Adrenal gland (tissue), 9 donors: ENCODE measurements at regions not wholly inside any gene's neighbourhood (a gene's known extent, or its start where the extent isn't known, plus 50 kb on each side); places are given as distances from the start of the nearest gene placed in this dataset.

Experiments used
- DNase-seq, 7 donors: peaks; one replicate each; pipeline ENCODE4 v3.0.0-alpha.2; 2019 to 2020
- H3K27ac ChIP-seq, 5 donors: fragments of 200-600 bp; sonication (generic) in 4 of 5; 1 replicate in 3 of 5; 2 replicates in 2 of 5; pipeline versions ENCODE4 v1.5.1 to v1.8.0; 2016 to 2020; ENCODE audit warnings: mild to moderate bottlenecking in 1 of 5
- H3K27me3 ChIP-seq: fragments of 200-600 bp; 2 replicates; pipeline ENCODE4 v1.8.0; 2021
- H3K36me3 ChIP-seq, 2 donors: fragments of 200-600 bp; replicated peaks in 1 of 2; 1 replicate in 1 of 2; 2 replicates in 1 of 2; pipeline versions ENCODE4 v1.5.1 to v1.8.0; 2018 to 2022
- H3K4me1 ChIP-seq, 2 donors: fragments of 200-600 bp; replicated peaks in 1 of 2; 1 replicate in 1 of 2; 2 replicates in 1 of 2; pipeline versions ENCODE4 v1.5.1 to v1.8.0; 2018 to 2021
- H3K4me3 ChIP-seq, 4 donors: fragments of 200-600 bp; sonication (generic) in 3 of 4; one replicate each; pipeline ENCODE4 v1.5.1; 2016 to 2018
- H3K9me3 ChIP-seq, 3 donors: fragments of 200-600 bp; sonication (generic) in 1 of 3; replicated peaks in 1 of 3; 1 replicate in 2 of 3; 2 replicates in 1 of 3; pipeline versions ENCODE4 v1.5.1 to v1.8.0; 2016 to 2021
- POLR2A ChIP-seq, 2 donors: fragments of 450-650 bp; IDR thresholded peaks; one replicate each; pipeline ENCODE4 v1.6.1; 2017; ENCODE audit warnings: antibody characterized with exemption in 2 of 2, mild to moderate bottlenecking in 2 of 2, moderate library complexity in 1 of 2
- WGBS, 4 donors: extraction: QIAGEN DNeasy Blood & Tissue Kit in 2 of 4; methylation state at CpG; one replicate each; pipeline versions ENCODE4 v1.1.5 to v1.1.7; 2013 to 2017; 5-methylcytosine and 5-hydroxymethylcytosine counted together
- intact Hi-C, 2 donors: fragments of 100-400 bp; cut with DNase I; formaldehyde crosslinking; loops; one replicate each; pipeline versions ENCODE4 v1.14.1 to v1.15.0; 2022 to 2023
- TF ChIP-seq, protein P1 (sequence below), 6 experiments: fragments of 450-650 bp in 4 of 6; fragments of 200-600 bp in 2 of 6; sonication (generic) in 1 of 6; IDR thresholded peaks; 1 replicate in 5 of 6; 2 replicates in 1 of 6; pipeline versions ENCODE4 v1.5.1 to v1.8.0; 2016 to 2021; ENCODE audit warnings: antibody characterized with exemption in 6 of 6, mild to moderate bottlenecking in 2 of 6, moderate library complexity in 1 of 6
- donor health status: healthy with polysubstance abuse.
- donor health status: Bipolar disorder and iron deficiency.
- donor health status: DM: yes; HTN: yes; CAD: no.
- donor health status: DM: no; HTN: no; CAD: no.
- donor health status: DM: no; HTN: no; CAD: no.

DNA sequence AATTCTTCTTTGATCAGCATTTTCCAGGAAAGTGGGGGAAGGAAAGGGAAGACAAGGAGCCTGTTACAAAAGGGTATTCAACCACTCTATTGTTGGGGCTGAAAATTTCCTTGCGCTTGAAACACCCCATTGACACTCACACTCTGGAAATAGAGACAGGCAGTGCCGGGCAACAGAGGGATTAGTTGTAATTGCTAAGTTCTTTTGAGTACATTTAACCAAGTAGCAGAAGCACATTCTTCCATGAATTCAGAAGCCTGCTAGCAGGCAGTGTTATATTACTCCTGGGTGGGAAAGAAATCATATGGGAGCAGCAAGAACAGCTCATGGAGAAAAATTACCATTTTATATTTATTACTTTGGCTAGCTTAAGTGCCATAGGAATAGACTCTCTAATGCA, 745.5 kb downstream of the C6orf118 start:
- 73 to 92% (median 78%) methylated on average over 2 of the region's 2 CpGs for WGBS, 4 donors
- no peaks in the 10 kb centered on the region for H3K27me3 ChIP-seq
- intact Hi-C loops, result no loop called here

DNA sequence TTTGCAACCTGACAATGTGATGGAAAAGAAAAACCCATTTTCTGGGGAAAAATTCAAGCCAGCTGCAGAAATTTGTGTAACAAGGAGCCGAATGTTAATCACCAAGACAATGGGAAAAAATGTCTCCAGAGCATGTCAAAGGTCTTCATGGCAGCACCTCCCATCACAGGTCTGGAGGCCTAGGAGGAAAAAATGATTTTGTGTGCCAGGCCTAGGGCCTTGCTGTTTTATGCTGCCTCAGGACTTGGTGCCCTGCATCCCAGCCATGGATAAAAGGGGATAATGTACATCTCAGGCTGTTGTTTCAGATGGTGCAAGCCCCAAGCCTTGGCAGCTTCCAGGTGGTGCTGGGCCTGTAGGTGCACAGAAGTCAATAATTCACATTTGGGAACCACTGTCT, 747.7 kb downstream of the C6orf118 start:
- WGBS, 4 donors, result 48 to 79% (median 69%) methylated on average over 1 of the region's 1 CpG

More for the DNA sequence above, 745.5 kb downstream of the C6orf118 start:
- no peak for DNase-seq
- Histone ChIP-seq H3K36me3 (no peaks in the 10 kb centered on the region), H3K9me3 (no peaks in the 10 kb centered on the region), H3K27ac (no peak overlapping the region), H3K4me1 (no peaks in the 10 kb centered on the region), H3K4me3 (no peak overlapping the region)
- TF ChIP-seq, protein P1, sequence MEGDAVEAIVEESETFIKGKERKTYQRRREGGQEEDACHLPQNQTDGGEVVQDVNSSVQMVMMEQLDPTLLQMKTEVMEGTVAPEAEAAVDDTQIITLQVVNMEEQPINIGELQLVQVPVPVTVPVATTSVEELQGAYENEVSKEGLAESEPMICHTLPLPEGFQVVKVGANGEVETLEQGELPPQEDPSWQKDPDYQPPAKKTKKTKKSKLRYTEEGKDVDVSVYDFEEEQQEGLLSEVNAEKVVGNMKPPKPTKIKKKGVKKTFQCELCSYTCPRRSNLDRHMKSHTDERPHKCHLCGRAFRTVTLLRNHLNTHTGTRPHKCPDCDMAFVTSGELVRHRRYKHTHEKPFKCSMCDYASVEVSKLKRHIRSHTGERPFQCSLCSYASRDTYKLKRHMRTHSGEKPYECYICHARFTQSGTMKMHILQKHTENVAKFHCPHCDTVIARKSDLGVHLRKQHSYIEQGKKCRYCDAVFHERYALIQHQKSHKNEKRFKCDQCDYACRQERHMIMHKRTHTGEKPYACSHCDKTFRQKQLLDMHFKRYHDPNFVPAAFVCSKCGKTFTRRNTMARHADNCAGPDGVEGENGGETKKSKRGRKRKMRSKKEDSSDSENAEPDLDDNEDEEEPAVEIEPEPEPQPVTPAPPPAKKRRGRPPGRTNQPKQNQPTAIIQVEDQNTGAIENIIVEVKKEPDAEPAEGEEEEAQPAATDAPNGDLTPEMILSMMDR (IDR thresholded peaks at IDR 0.05), result no peak
- no peak for TF ChIP-seq POLR2A (IDR thresholded peaks at IDR 0.05)

DNA sequence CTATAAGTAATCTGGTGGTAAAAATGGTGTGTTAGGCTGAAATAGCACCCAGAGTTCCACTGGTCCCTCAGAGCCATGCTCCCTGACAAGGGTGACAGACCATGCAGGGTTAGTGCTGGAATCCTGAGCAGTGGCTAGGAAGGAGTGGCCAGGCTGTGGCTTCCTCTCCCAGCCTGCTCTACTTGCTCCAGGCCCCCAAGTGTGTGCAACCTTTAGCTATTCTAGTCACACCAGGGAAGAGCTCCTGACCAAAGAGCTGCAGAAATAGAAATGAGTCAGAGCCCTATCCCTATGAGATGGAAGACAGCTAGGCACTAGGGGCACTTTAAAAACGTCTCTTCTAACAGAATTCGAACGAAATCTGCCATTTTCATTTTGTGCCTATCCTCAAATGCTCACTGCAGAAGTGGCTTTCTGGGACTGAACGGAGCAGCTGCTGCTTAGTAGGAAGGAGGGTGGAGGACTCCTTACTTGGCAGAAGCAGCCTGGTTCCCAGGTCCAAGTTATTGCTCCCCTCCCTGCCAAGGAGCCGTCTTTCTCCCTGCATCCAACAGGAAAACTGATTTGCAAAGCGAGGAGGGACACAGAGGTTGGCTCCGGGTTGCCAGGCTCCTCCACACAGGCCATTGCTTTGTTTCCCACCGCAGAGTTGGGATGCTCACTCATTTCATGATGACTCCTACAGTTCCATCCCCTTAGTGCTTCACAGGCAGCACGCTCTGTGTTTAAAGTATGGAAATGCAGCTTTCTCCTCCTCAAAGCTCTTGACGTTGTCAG, 754.5 kb downstream of the C6orf118 start:
- Histone ChIP-seq H3K4me1 (no peaks in the 10 kb centered on the region), H3K27me3 (no peaks in the 10 kb centered on the region), H3K27ac (no peak overlapping the region), H3K4me3 (no peak overlapping the region), H3K36me3 (no peaks in the 10 kb centered on the region), H3K9me3 (no peaks in the 10 kb centered on the region)
- intact Hi-C loops, result no loop called here
- TF ChIP-seq POLR2A (IDR thresholded peaks at IDR 0.05), result no peak
- TF ChIP-seq, protein P1 (IDR thresholded peaks at IDR 0.05), result no peak
- 61 to 68% (median 62%) methylated on average over 10 of the region's 10 CpGs for WGBS, 4 donors
- no peak for DNase-seq

More for the DNA sequence above, 747.7 kb downstream of the C6orf118 start:
- H3K9me3 ChIP-seq, result no peaks in the 10 kb centered on the region
- no peak overlapping the region for H3K27ac ChIP-seq
- H3K36me3 ChIP-seq, result no peaks in the 10 kb centered on the region
- intact Hi-C loops, result no loop called here
- TF ChIP-seq POLR2A (IDR thresholded peaks at IDR 0.05), result no peak
- TF ChIP-seq, protein P1 (IDR thresholded peaks at IDR 0.05), result no peak
- no peaks in the 10 kb centered on the region for H3K4me1 ChIP-seq
- H3K4me3 ChIP-seq, result no peak overlapping the region
- no peak for DNase-seq
- H3K27me3 ChIP-seq, result no peaks in the 10 kb centered on the region

DNA sequence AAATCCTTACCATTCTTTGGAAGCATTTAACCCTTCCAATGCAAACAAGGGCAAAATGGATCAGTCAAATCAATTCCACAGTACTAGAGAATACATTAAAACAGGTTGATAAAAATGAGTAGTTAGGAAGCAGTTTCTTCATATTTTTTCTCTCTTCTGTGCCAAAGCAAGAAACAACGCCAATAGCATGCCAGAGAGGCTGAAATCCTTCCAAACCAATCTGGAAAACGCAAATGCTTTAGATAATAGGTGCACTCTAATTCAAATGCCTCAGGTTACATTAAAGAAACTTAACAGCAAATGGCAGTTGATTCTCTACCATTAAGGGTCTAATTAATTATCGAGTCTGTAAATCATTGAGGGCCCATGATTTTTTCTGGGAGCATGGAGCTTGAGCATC, 755.2 kb downstream of the C6orf118 start:
- no peaks in the 10 kb centered on the region for H3K36me3 ChIP-seq
- no peaks in the 10 kb centered on the region for H3K27me3 ChIP-seq
- no peak overlapping the region for H3K27ac ChIP-seq
- no peaks in the 10 kb centered on the region for H3K4me1 ChIP-seq
- TF ChIP-seq POLR2A (IDR thresholded peaks at IDR 0.05), result no peak
- TF ChIP-seq, protein P1 (IDR thresholded peaks at IDR 0.05), result no peak
- intact Hi-C loops, result no loop called here
- H3K9me3 ChIP-seq, result no peaks in the 10 kb centered on the region
- WGBS, 4 donors, result 60 to 75% (median 65%) methylated on average over 3 of the region's 3 CpGs
- DNase-seq, result no peak
- H3K4me3 ChIP-seq, result no peak overlapping the region
